HEK293T (cell line): ENCODE measurements at regions not wholly inside any gene's neighbourhood (a gene's known extent, or its start where the extent isn't known, plus 50 kb on each side); places are given as distances from the start of the nearest gene placed in this dataset.

Experiments used
- CTCF ChIA-PET: fragments of 350-600 bp; formaldehyde crosslinking; extraction: SDS; loops from one replicate; lab custom pipeline; 2021; ENCODE audit warnings: antibody characterized with exemption, inconsistent platforms; lab: Yijun Ruan, JAX
- POLR2A ChIA-PET: fragments of 350-600 bp; formaldehyde crosslinking; extraction: SDS; loops from one replicate; lab custom pipeline; 2020; ENCODE audit warnings: antibody characterized with exemption, inconsistent platforms; lab: Yijun Ruan, JAX
- DNase-seq: peaks from one replicate; pipeline ENCODE4 v3.0.0; 2012; ENCODE audit warnings: mixed read lengths; ENCODE audit errors: extremely low spot score
- ARNT ChIP-seq: fragments of 450-650 bp; IDR thresholded peaks from 2 replicates; pipeline ENCODE4 v1.6.1; 2017; ENCODE audit warnings: mild to moderate bottlenecking
- BHLHE40 ChIP-seq: fragments of 450-650 bp; IDR thresholded peaks from 2 replicates; pipeline ENCODE4 v1.6.1; 2016; ENCODE audit warnings: mild to moderate bottlenecking, moderate library complexity, borderline replicate concordance
- CTBP1 ChIP-seq: fragments of 450-650 bp; IDR thresholded peaks from 2 replicates; pipeline ENCODE4 v1.6.1; 2016; ENCODE audit warnings: borderline replicate concordance
- ELF4 ChIP-seq: fragments of 450-650 bp; IDR thresholded peaks from 2 replicates; pipeline ENCODE4 v1.6.1; 2017; ENCODE audit warnings: antibody characterized with exemption
- FOXA1 ChIP-seq: fragments of 450-650 bp; IDR thresholded peaks from 2 replicates; pipeline ENCODE4 v1.6.1; 2016; ENCODE audit warnings: mild to moderate bottlenecking
- FOXK2 ChIP-seq: fragments of 450-650 bp; IDR thresholded peaks from 2 replicates; pipeline ENCODE4 v1.6.1; 2016; ENCODE audit warnings: mild to moderate bottlenecking
- FOXM1 ChIP-seq: fragments of 450-650 bp; IDR thresholded peaks from 2 replicates; pipeline ENCODE4 v1.6.1; 2017; ENCODE audit warnings: mild to moderate bottlenecking, borderline replicate concordance
- HDGF ChIP-seq: fragments of 450-650 bp; IDR thresholded peaks from 2 replicates; pipeline ENCODE4 v1.6.1; 2017; ENCODE audit warnings: antibody characterized with exemption, borderline replicate concordance
- L3MBTL2 ChIP-seq: fragments of 450-650 bp; conservative IDR thresholded peaks from 2 replicates; pipeline ENCODE4 v1.6.1; 2016; ENCODE audit warnings: mild to moderate bottlenecking
- LEF1 ChIP-seq: fragments of 450-650 bp; IDR thresholded peaks from 2 replicates; pipeline ENCODE4 v1.6.1; 2017; ENCODE audit warnings: mild to moderate bottlenecking, borderline replicate concordance
- NFRKB ChIP-seq: fragments of 450-650 bp; IDR thresholded peaks from 2 replicates; pipeline ENCODE4 v1.6.1; 2016; ENCODE audit warnings: mild to moderate bottlenecking, moderate library complexity
- SP1 ChIP-seq: fragments of 450-650 bp; IDR thresholded peaks from 2 replicates; pipeline ENCODE4 v1.6.1; 2017
- SUZ12 ChIP-seq: fragments of 450-650 bp; IDR thresholded peaks from 2 replicates; pipeline ENCODE4 v1.6.1; 2016; ENCODE audit warnings: mild to moderate bottlenecking
- TARDBP ChIP-seq: fragments of 450-650 bp; IDR thresholded peaks from 2 replicates; pipeline ENCODE4 v1.6.1; 2016
- ZNF384 ChIP-seq: fragments of 450-650 bp; IDR thresholded peaks from 2 replicates; pipeline ENCODE4 v1.6.1; 2016
- TF ChIP-seq, protein P1 (sequence below): fragments of 450-650 bp; IDR thresholded peaks from 2 replicates; pipeline ENCODE4 v1.6.1; 2016

DNA sequence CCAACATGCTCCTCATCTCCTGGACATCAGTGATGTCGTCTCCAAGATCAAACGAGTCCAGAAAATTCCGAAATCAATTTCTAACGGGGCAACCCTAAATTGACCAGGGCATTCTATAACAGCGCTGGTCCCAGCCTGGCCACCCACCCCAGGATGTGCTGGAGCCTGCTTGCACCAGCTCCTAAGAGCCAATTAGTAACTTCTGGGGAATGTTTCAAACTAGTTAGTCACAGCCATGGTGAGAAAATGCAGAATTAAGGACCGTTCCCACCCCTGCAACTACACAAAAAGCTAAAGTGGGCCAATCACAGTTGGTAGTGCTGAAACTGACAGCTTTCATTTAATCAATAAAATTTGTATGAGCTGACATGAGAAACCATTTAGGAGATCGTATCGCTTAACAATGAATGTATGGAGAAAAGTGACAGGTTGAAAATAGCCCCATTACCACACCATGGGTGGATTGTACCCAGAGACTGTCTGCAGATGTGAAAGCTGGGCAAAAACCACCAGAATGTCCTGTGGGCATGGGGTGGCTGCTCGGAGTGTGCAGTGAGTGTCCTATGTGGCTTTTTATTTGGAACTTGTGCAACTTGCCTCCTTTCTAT, 165.7 kb upstream of the AFDN start:
- DNase-seq = no peak
- POLR2A ChIA-PET = no interaction called here

DNA sequence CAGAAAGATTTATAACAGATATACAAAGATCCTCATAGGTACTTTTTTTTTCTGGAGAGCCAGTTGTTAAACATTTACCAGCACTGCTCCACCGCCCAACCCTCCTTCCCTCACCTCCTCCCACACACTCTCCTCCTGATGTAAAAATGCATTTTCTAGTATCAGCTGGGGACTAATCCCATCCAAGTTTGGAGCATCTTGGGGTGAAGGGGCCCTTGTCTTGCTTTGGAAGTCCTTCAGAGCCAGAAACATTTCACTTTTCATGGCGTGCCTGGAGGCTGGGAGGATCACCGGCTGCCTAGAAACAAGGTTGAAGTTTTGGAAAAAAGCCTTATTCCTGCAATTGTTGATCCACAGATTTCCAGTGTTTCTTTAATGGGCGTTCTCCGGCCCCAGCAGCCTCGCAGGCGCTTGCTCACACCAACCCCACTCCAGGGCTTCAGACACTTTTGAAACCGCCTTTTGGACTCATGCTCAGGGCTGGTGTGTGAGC, 165.1 kb upstream of the AFDN start:
- TF ChIP-seq TARDBP = no peak
- no peak for TF ChIP-seq FOXA1
- TF ChIP-seq SUZ12 = no peak
- TF ChIP-seq ARNT = no peak
- TF ChIP-seq ELF4 = no peak
- no peak for TF ChIP-seq ZNF384
- TF ChIP-seq FOXK2 = no peak
- TF ChIP-seq, protein P1, sequence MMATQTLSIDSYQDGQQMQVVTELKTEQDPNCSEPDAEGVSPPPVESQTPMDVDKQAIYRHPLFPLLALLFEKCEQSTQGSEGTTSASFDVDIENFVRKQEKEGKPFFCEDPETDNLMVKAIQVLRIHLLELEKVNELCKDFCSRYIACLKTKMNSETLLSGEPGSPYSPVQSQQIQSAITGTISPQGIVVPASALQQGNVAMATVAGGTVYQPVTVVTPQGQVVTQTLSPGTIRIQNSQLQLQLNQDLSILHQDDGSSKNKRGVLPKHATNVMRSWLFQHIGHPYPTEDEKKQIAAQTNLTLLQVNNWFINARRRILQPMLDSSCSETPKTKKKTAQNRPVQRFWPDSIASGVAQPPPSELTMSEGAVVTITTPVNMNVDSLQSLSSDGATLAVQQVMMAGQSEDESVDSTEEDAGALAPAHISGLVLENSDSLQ = no peak
- no peak for TF ChIP-seq HDGF
- no peak for TF ChIP-seq CTBP1
- no peak for TF ChIP-seq FOXM1
- no peak for TF ChIP-seq NFRKB
- no peak for TF ChIP-seq L3MBTL2
- no peak for TF ChIP-seq SP1
- DNase-seq = no peak
- CTCF ChIA-PET = interaction anchor here (0.6 kb wide), 1 partner anchor 15 kb away, joined by 4 read pairs; no protein-coding TSS in a partner anchor
- POLR2A ChIA-PET = no interaction called here

More for the DNA sequence above, 165.7 kb upstream of the AFDN start:
- CTCF ChIA-PET = no interaction called here
- no peak for TF ChIP-seq L3MBTL2
- TF ChIP-seq, protein P1 = no peak
- TF ChIP-seq ARNT = no peak
- no peak for TF ChIP-seq SP1
- no peak for TF ChIP-seq FOXA1
- TF ChIP-seq FOXK2 = no peak
- TF ChIP-seq LEF1 = no peak
- TF ChIP-seq FOXM1 = no peak
- TF ChIP-seq SUZ12 = no peak
- TF ChIP-seq TARDBP = no peak
- no peak for TF ChIP-seq ZNF384
- TF ChIP-seq HDGF = no peak
- no peak for TF ChIP-seq BHLHE40
- TF ChIP-seq CTBP1 = no peak
- TF ChIP-seq ELF4 = no peak
- no peak for TF ChIP-seq NFRKB

DNA sequence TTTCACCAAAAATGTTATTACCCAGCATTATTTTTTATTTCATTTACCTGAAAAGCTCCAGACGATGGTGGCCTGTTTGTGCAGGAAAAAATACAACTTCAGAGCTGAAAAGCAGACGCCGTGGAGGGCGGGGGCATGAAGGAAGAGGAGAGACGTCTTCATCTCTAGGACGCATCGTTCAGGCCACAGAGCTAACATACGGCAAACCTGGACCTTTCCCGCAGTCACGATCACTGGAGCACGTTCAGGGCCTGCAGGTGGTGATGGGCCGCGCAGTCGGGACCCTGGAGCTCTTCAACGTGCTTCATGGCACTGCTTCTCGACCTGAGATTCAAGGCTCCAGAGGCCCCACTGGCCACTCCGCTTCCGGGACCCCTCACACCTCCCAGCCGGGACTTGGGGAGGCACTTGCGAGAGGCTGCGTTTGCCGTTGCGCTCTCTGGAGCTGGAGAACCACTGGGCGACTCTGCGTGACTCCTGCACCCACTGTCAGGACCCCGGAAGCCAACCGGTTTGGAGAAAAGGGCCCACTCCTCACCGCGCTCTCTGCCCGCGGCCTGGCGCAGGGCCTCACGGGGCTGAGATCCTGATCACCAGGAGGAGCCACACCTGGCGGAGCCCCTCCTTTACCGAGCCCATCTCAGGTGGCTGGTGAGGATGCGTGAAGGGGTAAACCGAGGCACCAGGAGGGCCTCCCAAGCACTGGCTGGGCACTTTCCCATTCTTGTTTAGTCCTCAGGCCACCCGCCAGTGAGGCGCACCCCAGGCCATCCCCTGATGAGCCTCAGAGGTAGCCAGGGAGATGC, 164.4 kb upstream of the AFDN start:
- ChIA-PET CTCF (interaction anchor here (0.6 kb wide), 1 partner anchor 15 kb away, joined by 4 read pairs; no protein-coding TSS in a partner anchor), POLR2A (no interaction called here)
- TF ChIP-seq CTBP1 = no peak
- TF ChIP-seq BHLHE40 = no peak
- TF ChIP-seq ARNT = no peak
- no peak for TF ChIP-seq NFRKB
- TF ChIP-seq LEF1 = no peak
- TF ChIP-seq L3MBTL2 = no peak
- TF ChIP-seq ELF4 = no peak
- TF ChIP-seq SP1 = no peak
- no peak for TF ChIP-seq TARDBP
- no peak for TF ChIP-seq SUZ12
- TF ChIP-seq FOXM1 = no peak
- no peak for DNase-seq

DNA sequence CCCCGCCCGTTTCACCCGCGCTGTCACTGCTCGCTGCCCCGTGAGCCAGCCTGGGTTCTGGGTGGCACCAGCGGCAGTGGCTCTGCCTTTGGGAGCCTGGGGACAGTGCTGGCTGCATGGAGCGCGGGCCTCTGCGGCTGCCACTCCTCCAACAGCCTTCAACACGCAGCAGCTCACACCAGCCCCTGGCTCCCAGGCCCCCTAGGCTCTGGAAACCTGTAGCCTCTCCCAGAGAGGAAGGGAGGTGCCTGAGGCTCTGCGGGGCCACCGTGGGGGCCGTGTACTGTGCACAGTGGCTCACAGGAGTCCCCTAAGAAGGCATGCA, 163.9 kb upstream of the AFDN start:
- no peak for DNase-seq
- ChIA-PET CTCF (no interaction called here), POLR2A (no interaction called here)
- TF ChIP-seq FOXM1 (no peak), ARNT (no peak), ELF4 (no peak), SP1 (no peak), LEF1 (no peak), NFRKB (no peak), FOXA1 (no peak), TARDBP (no peak), FOXK2 (no peak), BHLHE40 (no peak), HDGF (no peak), ZNF384 (no peak), L3MBTL2 (no peak), CTBP1 (no peak), SUZ12 (no peak)
- TF ChIP-seq, protein P1 = no peak

DNA sequence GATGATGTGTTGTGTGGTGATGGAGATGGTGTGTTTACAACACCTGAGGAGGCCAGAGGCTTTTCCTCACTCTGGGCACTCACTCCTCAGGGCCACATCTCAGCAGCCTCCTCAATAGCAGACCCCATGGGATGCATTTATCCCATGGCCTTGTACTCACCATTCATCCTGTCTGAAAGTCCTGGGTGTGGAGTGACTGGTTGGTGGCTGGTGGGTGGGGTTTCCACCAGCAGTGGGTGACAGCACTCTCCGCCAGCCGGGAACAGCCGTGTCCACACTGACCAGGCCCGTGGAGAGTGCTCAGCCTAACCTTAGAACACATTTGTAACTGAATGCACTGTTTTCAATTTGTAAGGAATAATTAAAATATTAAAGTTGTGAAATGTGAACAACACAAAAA, 163.4 kb upstream of the AFDN start:
- no peak for DNase-seq
- TF ChIP-seq TARDBP = no peak
- no peak for TF ChIP-seq ZNF384
- no peak for TF ChIP-seq BHLHE40
- no peak for TF ChIP-seq ARNT
- TF ChIP-seq L3MBTL2 = no peak
- no peak for TF ChIP-seq FOXM1
- TF ChIP-seq HDGF = no peak
- TF ChIP-seq SP1 = no peak
- no peak for TF ChIP-seq NFRKB
- ChIA-PET POLR2A (no interaction called here), CTCF (no interaction called here)
